HUES64 (cell line): ENCODE measurements at regions not wholly inside any gene's neighbourhood (a gene's known extent, or its start where the extent isn't known, plus 50 kb on each side); places are given as distances from the start of the nearest gene placed in this dataset.

Experiments
- H3K27ac ChIP-seq: 2 replicates; pipeline ENCODE4 v1.7.0; 2013; ENCODE audit warnings: low read depth, low read length, inconsistent platforms
- H3K27me3 ChIP-seq: 2 replicates; pipeline ENCODE4 v1.6.1; 2013; ENCODE audit warnings: mild to moderate bottlenecking, low read length; ENCODE audit not compliant: insufficient read depth
- H3K36me3 ChIP-seq: 2 replicates; pipeline ENCODE4 v1.6.1; 2013; ENCODE audit warnings: mild to moderate bottlenecking, low read length; ENCODE audit not compliant: insufficient read depth
- H3K4me1 ChIP-seq: 2 replicates; pipeline ENCODE4 v1.6.1; 2013; ENCODE audit warnings: mild to moderate bottlenecking, low read length, moderate library complexity; ENCODE audit not compliant: insufficient read depth
- H3K4me3 ChIP-seq: 2 replicates; pipeline ENCODE4 v1.5.1; 2013; ENCODE audit warnings: mild to moderate bottlenecking, low read length, moderate library complexity
- H3K9ac ChIP-seq: 2 replicates; pipeline ENCODE4 v1.6.1; 2013; ENCODE audit warnings: mild to moderate bottlenecking, low read depth, low read length
- H3K9me3 ChIP-seq: 2 replicates; pipeline ENCODE4 v1.6.1; 2013; ENCODE audit warnings: low read depth, low read length; ENCODE audit not compliant: insufficient read depth
- WGBS: fragments of 150-250, 120-280 bp; methylation state at CpG from one replicate; pipeline ENCODE4 v1.1.7; 2013; ENCODE audit warnings: missing lambda C conversion rate; 5-methylcytosine and 5-hydroxymethylcytosine counted together

DNA sequence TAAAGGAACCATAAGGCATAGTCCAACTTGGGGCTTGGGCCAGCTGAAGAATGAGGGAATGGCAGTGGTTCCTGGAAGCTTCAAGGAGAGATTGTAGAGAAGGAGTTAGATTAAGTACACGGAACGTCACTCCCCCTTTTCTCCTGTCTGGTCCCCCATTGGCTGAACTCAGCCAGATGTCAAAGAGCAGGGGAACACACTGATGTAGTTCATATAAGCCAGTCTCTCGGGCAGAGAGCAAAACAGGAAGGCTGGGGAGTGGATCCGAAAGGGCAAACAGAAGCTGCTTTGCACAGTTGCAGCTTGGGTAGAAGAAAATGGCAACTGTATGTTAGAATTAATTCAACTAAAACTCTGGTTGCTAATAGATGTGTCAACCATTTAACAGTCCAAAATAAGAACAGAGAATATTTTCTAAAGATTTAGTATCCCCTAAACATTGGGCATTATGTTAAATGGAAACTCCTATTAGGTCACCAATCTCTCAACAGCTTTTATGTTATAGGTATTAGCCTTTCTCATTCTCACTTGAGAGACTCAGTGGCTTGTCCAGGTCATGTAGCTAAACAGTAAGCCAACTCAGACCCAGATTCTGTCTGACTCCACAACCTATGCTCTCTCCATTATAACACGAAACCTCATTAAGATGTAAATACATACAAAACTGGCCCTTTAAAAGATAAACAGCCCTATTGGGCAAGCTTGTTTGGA lies 600.7 kb upstream of the USP24 start:
- Histone ChIP-seq H3K9me3 (no peaks in the 10 kb centered on the region), H3K4me3 (no peak overlapping the region), H3K9ac (no peak overlapping the region), H3K27ac (no peak overlapping the region), H3K4me1 (no peaks in the 10 kb centered on the region), H3K27me3 (no peaks in the 10 kb centered on the region), H3K36me3 (no peaks in the 10 kb centered on the region)
- 89% methylated on average over 5 of the region's 5 CpGs for WGBS

GRCh38 chr1:55814967-55815366 lies 599.8 kb upstream of the USP24 start:
- 100% methylated on average over 1 of the region's 1 CpG for WGBS

DNA sequence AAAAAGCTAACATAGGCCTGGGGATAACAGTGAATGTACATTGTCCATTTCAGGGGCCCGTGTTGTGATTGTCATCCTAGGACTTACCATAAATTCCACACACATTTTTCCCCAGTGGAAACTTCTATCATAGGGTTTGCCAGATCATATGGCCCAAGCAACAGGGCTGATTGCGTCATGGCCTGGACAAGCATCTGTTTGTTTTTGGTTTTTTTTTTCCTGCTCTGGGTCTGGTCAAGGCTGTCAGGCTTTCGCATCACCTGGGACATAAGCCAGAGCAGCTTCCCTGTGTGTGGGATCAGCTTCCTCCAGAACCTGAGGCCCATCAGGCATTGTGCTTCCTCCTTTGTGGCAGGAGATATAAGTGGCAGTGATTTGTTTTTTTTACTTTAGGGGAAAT lies 598.5 kb upstream of the USP24 start:
- H3K27ac ChIP-seq = no peak overlapping the region
- 89% methylated on average over 3 of the region's 3 CpGs for WGBS
- H3K36me3 ChIP-seq = no peaks in the 10 kb centered on the region
- no peaks in the 10 kb centered on the region for H3K4me1 ChIP-seq
- no peaks in the 10 kb centered on the region for H3K27me3 ChIP-seq
- H3K9ac ChIP-seq = no peak overlapping the region
- no peaks in the 10 kb centered on the region for H3K9me3 ChIP-seq
- no peak overlapping the region for H3K4me3 ChIP-seq

More at GRCh38 chr1:55814967-55815366, 599.8 kb upstream of the USP24 start:
- no peaks in the 10 kb centered on the region for H3K9me3 ChIP-seq
- H3K27ac ChIP-seq = no peak overlapping the region
- H3K27me3 ChIP-seq = no peaks in the 10 kb centered on the region
- H3K4me3 ChIP-seq = no peak overlapping the region
- no peaks in the 10 kb centered on the region for H3K4me1 ChIP-seq
- no peaks in the 10 kb centered on the region for H3K36me3 ChIP-seq
- H3K9ac ChIP-seq = no peak overlapping the region

DNA sequence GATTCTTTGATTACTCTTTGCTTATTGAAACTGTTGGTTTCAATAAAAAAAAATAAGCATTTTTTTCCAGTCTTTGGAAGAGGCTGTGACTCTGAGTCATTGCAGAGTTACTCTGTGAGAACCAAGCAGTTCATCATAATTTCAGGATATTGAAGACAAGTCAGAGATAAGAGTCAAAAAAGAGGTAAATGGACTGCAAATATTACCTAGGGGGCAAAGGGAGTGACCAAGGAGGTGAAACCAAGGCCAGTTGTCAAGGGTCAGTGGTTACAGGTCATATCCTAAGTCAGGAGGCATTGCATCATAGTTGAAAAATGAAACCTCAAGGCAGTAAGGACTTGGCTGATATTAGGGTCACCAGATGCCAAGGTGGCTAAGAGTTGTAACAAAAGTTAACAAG lies 597.1 kb upstream of the USP24 start:
- Histone ChIP-seq H3K4me1 (no peaks in the 10 kb centered on the region), H3K27ac (no peak overlapping the region), H3K27me3 (no peaks in the 10 kb centered on the region), H3K36me3 (no peaks in the 10 kb centered on the region), H3K4me3 (no peak overlapping the region), H3K9ac (no peak overlapping the region), H3K9me3 (no peaks in the 10 kb centered on the region)

DNA sequence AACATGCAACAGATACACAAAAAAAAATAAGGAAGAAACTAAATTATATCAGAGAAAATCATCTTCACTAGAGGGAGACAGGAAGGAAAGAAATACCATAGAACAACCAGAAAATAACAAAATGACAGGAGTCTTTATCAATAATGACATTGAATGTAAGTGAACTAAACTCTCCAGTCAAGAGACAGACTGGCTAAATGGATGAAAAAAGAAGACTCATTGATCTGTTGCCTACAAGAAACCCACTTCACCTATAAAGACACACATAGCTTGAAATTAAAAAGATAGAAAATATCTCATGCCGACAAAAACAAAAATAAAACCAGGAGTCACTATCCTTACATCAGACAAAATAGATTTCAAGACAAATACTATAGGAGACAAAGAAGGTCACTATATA lies 593.1 kb upstream of the USP24 start:
- Histone ChIP-seq H3K9ac (no peak overlapping the region), H3K4me3 (no peak overlapping the region), H3K4me1 (no peaks in the 10 kb centered on the region), H3K9me3 (no peaks in the 10 kb centered on the region), H3K36me3 (no peaks in the 10 kb centered on the region), H3K27me3 (no peaks in the 10 kb centered on the region), H3K27ac (no peak overlapping the region)
- WGBS = no CpG with 5 or more reads among the region's 1 CpG

DNA sequence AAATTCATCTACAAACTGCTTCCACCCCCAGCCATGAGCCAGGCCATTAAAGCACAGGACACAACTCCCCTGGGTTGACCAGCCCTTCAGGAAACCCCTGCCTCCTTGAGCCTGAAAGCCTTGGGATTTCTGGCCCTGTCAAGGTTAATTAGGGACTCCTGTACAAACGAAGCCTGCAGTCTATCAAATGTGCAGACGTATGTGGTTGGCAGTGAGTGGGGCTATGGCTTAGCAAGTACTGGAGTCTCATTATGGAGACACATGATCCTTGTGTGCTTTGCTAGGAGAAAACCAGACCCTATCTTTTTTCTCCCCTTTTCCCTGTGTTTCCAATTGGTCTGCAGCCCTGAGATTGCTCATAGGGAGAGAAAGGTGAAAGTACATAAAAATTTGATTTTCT lies 588.3 kb upstream of the USP24 start:
- Histone ChIP-seq H3K9ac (no peak overlapping the region), H3K27ac (no peak overlapping the region), H3K9me3 (no peaks in the 10 kb centered on the region), H3K4me3 (no peak overlapping the region), H3K4me1 (no peaks in the 10 kb centered on the region), H3K27me3 (no peaks in the 10 kb centered on the region), H3K36me3 (no peaks in the 10 kb centered on the region)
- 95% methylated on average over 2 of the region's 2 CpGs for WGBS

- Histone ChIP-seq H3K4me1 (no peaks in the 10 kb centered on the region), H3K9me3 (no peaks in the 10 kb centered on the region), H3K36me3 (no peaks in the 10 kb centered on the region), H3K27me3 (no peaks in the 10 kb centered on the region), H3K4me3 (no peak overlapping the region), H3K27ac (no peak overlapping the region), H3K9ac (no peak overlapping the region)
- 91% methylated on average over 1 of the region's 2 CpGs for WGBS
Measured at GRCh38 chr1:55801481-55801880, 586.3 kb upstream of the USP24 start.

GRCh38 chr1:55800503-55800902 lies 585.3 kb upstream of the USP24 start:
- Histone ChIP-seq H3K4me3 (no peak overlapping the region), H3K27ac (no peak overlapping the region), H3K4me1 (no peaks in the 10 kb centered on the region), H3K27me3 (no peaks in the 10 kb centered on the region), H3K36me3 (no peaks in the 10 kb centered on the region), H3K9ac (no peak overlapping the region), H3K9me3 (no peaks in the 10 kb centered on the region)
- 100% methylated on average over 1 of the region's 1 CpG for WGBS

DNA sequence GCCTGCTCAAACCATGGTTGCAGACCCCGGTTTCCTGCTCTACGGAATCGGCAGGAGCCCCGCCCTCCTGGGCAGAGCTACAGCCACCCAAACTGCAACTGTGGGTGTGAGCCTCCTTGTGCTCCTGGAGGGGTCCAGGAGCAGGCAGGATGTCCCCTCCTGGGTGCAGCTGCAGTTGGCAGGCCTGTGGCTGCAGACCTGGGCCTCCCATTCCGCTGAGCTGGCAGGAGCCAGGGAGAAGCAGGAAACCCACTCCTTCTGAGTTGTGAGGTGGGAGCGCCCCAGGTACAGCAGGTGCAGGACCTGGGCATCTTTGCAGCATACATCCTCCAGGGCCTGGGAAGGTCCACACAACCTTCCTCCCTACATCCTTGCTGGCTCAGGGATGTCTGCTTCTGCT lies 578.7 kb upstream of the USP24 start:
- H3K9me3 ChIP-seq = 0 out of 2 replicates have a peak, but pooled peaks cover 7% of the 10 kb centered on the region
- no peak overlapping the region for H3K4me3 ChIP-seq
- no peaks in the 10 kb centered on the region for H3K4me1 ChIP-seq
- WGBS = 98% methylated on average over 6 of the region's 6 CpGs
- no peaks in the 10 kb centered on the region for H3K27me3 ChIP-seq
- no peaks in the 10 kb centered on the region for H3K36me3 ChIP-seq
- H3K9ac ChIP-seq = no peak overlapping the region
- H3K27ac ChIP-seq = no peak overlapping the region

DNA sequence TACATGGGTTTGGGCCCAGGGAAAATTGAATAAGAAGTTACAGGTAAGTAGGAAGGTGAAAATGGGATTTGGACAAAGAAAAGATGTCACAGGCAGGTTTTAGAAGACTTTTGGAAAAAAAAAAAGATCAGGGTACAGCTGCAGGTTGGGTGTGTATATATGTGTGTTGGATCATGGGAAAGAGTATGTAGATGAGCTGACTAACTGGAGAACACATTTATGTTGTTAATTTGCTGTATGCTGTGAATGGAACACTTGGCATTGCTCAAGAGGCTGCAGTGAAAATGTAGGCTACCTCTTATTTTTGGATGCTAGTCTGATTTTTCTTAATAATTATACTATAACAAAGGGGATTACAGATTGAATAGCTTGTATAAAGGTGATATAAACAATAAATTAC lies 577.7 kb upstream of the USP24 start:
- no peak overlapping the region for H3K9ac ChIP-seq
- H3K27me3 ChIP-seq = no peaks in the 10 kb centered on the region
- H3K9me3 ChIP-seq = 0 out of 2 replicates have a peak, but pooled peaks cover 7% of the 10 kb centered on the region
- H3K4me1 ChIP-seq = no peaks in the 10 kb centered on the region
- no peak overlapping the region for H3K4me3 ChIP-seq
- no peaks in the 10 kb centered on the region for H3K36me3 ChIP-seq
- no peak overlapping the region for H3K27ac ChIP-seq

GRCh38 chr1:55789466-55789865 lies 574.3 kb upstream of the USP24 start:
- Histone ChIP-seq H3K36me3 (no peaks in the 10 kb centered on the region), H3K9ac (no peak overlapping the region), H3K4me1 (no peaks in the 10 kb centered on the region), H3K27me3 (no peaks in the 10 kb centered on the region), H3K27ac (no peak overlapping the region), H3K4me3 (no peak overlapping the region), H3K9me3 (0 out of 2 replicates have a peak, but pooled peaks cover 7% of the 10 kb centered on the region)
- WGBS = 100% methylated on average over 1 of the region's 1 CpG

DNA sequence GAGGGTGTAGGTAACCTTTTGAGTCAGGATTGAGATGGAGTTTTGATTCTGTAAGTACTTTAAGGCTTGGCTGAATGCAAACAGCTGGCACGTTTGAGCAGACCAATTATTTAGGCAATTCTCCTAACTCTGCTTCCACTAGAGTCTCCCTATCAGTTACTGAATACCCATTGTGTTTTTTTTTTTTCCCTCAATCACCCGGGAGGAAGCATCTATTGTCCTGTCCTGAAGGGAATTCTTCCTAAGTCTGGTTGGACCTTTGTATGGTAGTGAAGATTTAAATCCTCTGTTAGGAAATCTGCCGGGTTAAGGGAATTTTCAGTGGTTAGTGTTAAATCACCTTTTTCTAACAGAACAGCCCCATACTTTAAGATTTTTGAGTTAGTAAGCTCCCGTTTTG lies 571.2 kb upstream of the USP24 start:
- no peak overlapping the region for H3K9ac ChIP-seq
- no peaks in the 10 kb centered on the region for H3K4me1 ChIP-seq
- H3K27ac ChIP-seq = no peak overlapping the region
- no peak overlapping the region for H3K4me3 ChIP-seq
- WGBS = 57% methylated on average over 3 of the region's 4 CpGs
- H3K27me3 ChIP-seq = no peaks in the 10 kb centered on the region
- no peaks in the 10 kb centered on the region for H3K36me3 ChIP-seq
- 0 out of 2 replicates have a peak, but pooled peaks cover 7% of the 10 kb centered on the region for H3K9me3 ChIP-seq
